Skeletal muscle satellite cell (primary cell): ENCODE measurements at regions not wholly inside any gene's neighbourhood (a gene's known extent, or its start where the extent isn't known, plus 50 kb on each side); places are given as distances from the start of the nearest gene placed in this dataset.

Experiments
- H3K27me3 ChIP-seq: 2 replicates; pipeline ENCODE4 v1.7.0; 2013; ENCODE audit warnings: low read length; ENCODE audit not compliant: control insufficient read depth, insufficient read depth
- H3K36me3 ChIP-seq: 2 replicates; pipeline ENCODE4 v1.7.0; 2013; ENCODE audit warnings: mild to moderate bottlenecking, control low read depth, low read length; ENCODE audit not compliant: insufficient read depth
- H3K4me1 ChIP-seq: 2 replicates; pipeline ENCODE4 v1.7.0; 2013; ENCODE audit warnings: low read length; ENCODE audit not compliant: control insufficient read depth, insufficient read depth
- H3K4me2 ChIP-seq: 2 replicates; pipeline ENCODE4 v1.7.0; 2013; ENCODE audit warnings: mild to moderate bottlenecking, low read length
- H3K4me3 ChIP-seq: 2 replicates; pipeline ENCODE4 v1.7.0; 2013; ENCODE audit warnings: low read length
- H3K9ac ChIP-seq: 2 replicates; pipeline ENCODE4 v1.7.0; 2013; ENCODE audit warnings: mild to moderate bottlenecking, low read depth, low read length, moderate library complexity
- H3K9me3 ChIP-seq: replicated peaks from 2 replicates; pipeline ENCODE4 v1.7.0; 2013; ENCODE audit warnings: mild to moderate bottlenecking, control low read depth, low read length

DNA sequence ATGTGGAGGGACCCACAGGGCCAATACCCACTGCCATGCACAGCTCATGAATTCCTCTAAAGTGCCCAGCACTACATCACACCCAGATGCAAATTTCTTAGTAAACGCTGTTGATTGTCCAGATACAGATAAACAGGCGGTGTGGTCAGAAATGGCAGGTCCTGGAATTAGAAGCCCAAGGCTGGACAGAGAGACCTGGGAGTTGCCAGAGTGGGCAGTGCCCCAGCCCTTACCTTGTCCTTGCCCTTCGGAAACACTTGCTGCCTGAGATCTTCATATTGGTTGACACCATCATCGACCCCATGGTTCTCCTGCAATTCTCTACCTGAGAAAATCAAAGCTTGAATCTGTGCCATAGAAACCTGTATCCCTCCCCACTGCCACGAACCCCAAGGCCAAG is 149.3 kb upstream of the ETV3 start:
- H3K36me3 ChIP-seq = no peaks in the 10 kb centered on the region
- H3K27me3 ChIP-seq = peaks cover 3% of the 10 kb centered on the region

DNA sequence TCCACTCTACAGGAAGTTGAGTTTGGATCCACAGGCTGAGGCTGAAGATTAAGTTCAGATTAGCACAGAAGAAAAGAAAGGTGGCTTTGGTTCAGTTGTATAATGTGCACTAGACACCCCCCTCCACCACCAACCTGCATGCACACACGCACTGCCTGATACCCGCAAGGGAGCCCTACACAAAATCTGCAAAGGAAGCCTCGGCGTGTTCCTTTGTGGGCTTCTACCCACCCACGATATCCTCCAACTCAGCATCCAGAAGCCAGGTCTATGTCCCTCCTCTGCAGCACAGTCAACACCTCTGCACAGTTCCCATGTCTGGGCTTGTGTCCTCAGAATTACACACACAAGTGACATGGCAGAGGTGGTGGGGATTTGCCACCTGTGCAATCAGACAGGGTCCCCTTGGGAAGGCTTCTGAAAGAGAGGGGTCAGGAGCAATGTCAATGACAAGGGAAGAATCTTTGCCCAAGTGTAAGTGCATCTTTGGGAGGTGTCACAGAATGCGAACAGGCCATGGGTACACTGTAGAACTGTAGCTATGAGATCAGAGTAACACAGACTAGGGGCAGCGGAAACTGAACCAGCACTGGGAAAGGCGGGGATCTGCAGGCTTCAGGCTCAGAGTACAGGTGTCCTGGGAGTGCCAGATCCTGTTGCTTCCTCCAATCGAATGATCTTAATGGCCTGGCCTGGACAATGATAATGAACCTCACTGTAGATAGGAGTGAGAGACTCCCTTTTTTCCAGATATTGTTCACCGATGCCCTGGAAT is 148.6 kb upstream of the ETV3 start:
- Histone ChIP-seq H3K9me3 (no peaks in the 10 kb centered on the region), H3K9ac (no peak overlapping the region), H3K36me3 (no peaks in the 10 kb centered on the region), H3K4me3 (no peak overlapping the region), H3K4me2 (no peak overlapping the region), H3K4me1 (no peaks in the 10 kb centered on the region), H3K27me3 (peaks cover 3% of the 10 kb centered on the region)

More for the DNA sequence above, 149.3 kb upstream of the ETV3 start:
- H3K9me3 ChIP-seq = no peaks in the 10 kb centered on the region
- H3K9ac ChIP-seq = no peak overlapping the region
- H3K4me3 ChIP-seq = no peak overlapping the region
- no peak overlapping the region for H3K4me2 ChIP-seq
- H3K4me1 ChIP-seq = no peaks in the 10 kb centered on the region

DNA sequence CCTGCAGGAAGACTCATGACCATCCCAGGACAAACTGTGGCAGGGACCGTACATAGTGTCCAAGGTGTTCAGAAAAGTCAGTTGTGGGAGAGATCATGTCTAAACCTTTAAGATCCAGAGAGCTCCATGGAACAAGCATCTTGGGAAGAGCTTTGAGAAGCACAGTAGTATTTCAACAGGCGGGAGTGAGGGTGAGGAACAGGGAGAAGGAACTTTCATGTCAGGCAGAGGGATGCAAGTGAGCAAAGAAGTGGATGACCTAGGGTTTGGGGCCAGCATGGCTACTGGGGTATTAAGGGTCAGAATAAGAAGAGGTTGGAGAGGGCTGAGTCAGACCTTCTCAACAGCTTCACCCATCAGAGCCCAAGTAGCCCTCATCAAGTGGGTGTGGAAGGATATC is 147.9 kb upstream of the ETV3 start:
- Histone ChIP-seq H3K4me2 (no peak overlapping the region), H3K9ac (no peak overlapping the region), H3K4me1 (no peaks in the 10 kb centered on the region), H3K9me3 (no peaks in the 10 kb centered on the region), H3K4me3 (no peak overlapping the region), H3K27me3 (peaks cover 3% of the 10 kb centered on the region), H3K36me3 (no peaks in the 10 kb centered on the region)

DNA sequence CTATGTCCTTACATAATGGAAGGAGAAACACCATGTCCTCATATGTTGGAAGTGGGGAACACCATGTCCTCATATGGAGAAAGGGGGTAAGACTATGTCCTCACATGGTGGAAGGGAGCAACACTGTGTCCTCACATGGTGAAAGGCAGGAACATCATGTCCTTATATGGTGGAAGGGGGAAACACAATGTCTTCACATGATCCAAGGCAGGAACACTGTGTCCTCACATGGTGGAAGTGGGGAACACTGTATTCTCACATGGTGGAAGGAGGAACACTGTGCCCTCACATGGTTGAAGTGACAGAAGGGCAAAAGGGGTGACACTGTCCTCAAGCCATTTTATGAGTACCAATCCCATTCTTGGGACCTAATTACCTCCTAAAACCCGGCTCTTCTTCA is 146.3 kb upstream of the ETV3 start:
- Histone ChIP-seq H3K4me3 (no peak overlapping the region), H3K9me3 (no peaks in the 10 kb centered on the region), H3K27me3 (peaks cover 6% of the 10 kb centered on the region), H3K36me3 (no peaks in the 10 kb centered on the region), H3K4me1 (no peaks in the 10 kb centered on the region), H3K9ac (no peak overlapping the region), H3K4me2 (no peak overlapping the region)

DNA sequence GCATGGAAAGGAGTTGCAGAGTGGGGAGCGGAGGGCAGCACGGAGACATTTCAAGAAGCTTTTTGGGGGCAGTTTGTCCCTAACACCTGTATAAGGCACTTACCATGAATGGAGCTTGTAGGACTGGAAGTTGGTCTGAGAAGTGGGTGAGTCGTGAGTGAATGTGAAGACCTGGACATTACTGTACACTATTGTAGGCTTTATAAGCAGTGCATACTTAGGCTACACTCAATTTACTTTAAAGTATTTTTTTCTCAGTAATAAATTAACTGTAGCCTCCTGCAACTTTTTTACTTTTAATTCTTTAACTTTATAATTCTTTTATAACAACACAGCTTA is 141.6 kb upstream of the ETV3 start:
- Histone ChIP-seq H3K9ac (no peak overlapping the region), H3K4me3 (no peak overlapping the region), H3K9me3 (no peaks in the 10 kb centered on the region), H3K4me2 (no peak overlapping the region), H3K36me3 (no peaks in the 10 kb centered on the region), H3K4me1 (no peaks in the 10 kb centered on the region), H3K27me3 (peaks cover 12% of the 10 kb centered on the region)

DNA sequence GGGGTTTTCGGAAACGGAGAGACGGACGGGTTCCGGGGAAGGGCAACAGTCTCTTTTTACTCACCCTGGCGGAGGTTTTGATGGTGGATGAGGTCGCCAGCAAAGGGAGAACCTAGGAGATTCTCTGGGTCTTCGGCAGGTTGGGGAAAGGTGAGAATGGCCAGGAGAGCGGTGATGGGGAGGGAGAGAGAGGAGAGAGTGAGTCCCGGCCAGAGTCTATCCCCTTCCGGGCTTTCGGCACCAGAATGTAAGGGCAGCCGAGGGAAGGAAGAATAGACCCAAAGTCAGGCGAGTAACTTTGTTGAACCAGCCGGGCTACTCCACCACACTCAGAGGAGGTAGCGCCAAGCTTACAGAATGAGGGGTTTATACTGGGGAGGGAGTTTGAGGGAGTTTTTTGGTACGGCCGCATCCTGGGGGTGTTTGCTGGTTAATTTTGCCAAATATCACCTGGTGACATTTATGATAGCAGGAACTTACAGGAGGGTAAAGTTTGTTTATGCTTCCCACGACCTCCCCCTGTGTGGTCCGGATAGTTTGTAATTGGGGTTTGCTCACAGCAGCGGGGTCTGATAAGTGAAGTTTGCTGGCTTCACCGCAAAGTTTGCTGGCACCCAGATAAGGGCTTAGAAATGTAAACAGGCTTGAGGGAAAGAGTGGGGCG is 141.1 kb upstream of the ETV3 start:
- no peak overlapping the region for H3K9ac ChIP-seq
- H3K4me1 ChIP-seq = no peaks in the 10 kb centered on the region
- H3K27me3 ChIP-seq = peaks cover 12% of the 10 kb centered on the region
- no peaks in the 10 kb centered on the region for H3K9me3 ChIP-seq
- H3K4me3 ChIP-seq = no peak overlapping the region
- H3K36me3 ChIP-seq = no peaks in the 10 kb centered on the region
- no peak overlapping the region for H3K4me2 ChIP-seq

DNA sequence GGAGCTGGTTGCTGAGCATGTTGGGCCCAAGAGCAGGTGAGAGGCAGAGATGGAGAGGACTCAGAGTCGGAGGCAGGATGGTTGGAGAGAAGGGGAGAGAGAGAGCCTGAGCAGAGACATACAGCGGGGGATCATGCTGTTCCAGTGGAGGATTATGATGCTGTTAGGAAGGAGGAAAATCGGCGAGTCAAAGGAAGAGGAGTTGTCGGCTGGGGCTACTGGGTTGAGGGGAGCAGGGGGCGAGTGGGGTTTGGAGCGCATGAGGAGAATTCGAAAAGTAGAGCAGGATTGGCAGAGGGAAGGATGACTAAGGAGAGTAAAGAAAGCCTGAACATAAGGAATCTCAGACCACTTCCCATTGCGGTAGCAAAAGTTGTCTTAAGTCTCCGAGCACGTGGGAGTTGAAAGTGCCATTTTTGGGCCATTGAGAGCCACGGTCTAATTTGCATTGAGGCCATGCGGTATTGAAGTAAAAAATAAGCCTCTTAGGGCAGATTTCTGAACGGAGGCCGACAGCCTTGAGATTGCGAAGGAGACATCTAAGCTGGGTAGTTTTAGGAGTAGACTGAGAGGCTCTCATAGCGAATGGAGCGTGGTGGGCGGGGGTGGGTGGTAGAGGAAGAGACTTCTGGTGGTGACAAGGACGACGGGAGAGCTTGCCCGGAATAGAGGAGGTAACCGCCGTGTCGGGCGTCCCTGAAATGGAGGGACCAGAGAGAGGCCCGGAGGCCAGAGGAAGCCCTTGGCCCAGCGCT is 140.4 kb upstream of the ETV3 start:
- Histone ChIP-seq H3K9me3 (no peaks in the 10 kb centered on the region), H3K4me3 (no peak overlapping the region), H3K36me3 (no peaks in the 10 kb centered on the region), H3K9ac (no peak overlapping the region), H3K4me2 (no peak overlapping the region), H3K27me3 (peaks cover 12% of the 10 kb centered on the region), H3K4me1 (no peaks in the 10 kb centered on the region)

DNA sequence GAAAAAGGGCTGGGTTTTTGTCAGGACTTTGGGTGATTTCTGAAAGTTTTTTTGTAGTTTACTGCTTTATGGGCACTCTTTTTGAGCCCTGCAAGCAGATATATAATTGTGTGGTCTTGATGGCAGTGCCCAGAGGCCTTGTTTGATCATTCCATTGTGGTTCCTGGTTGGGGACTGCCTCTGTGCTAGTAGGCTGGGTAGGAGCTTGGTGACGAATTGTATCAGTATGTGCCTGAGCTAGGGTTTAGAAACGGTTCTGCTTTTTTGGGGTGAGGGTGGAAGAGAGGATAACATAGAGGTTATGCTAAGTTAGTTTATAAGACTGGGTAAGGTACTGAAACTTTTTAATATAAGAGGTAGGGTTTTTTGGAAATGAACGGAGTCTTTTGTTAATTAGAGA is 139.7 kb upstream of the ETV3 start:
- peaks cover 12% of the 10 kb centered on the region for H3K27me3 ChIP-seq
- H3K4me1 ChIP-seq = no peaks in the 10 kb centered on the region
- no peak overlapping the region for H3K9ac ChIP-seq
- H3K4me3 ChIP-seq = no peak overlapping the region
- H3K36me3 ChIP-seq = no peaks in the 10 kb centered on the region
- H3K9me3 ChIP-seq = no peaks in the 10 kb centered on the region
- no peak overlapping the region for H3K4me2 ChIP-seq

DNA sequence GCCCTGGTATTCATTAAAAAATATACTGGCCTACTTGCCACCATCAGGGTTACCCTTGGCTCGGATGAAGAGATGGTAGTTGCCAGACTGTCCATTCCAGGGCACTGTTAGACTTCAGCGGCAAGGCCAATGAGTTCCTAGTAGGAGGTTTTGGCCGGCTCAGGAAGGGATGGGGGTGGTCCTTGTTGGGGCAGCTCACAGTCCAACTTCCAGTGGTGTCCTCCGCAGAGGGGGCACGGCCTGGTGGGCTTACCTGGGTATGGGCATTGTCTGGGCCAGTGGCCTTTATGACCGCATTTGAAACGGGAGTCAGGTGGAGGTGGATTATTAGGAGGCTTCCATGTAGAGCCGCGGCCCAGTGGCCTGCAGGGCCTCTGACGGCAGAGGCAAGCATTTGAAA is 139.1 kb upstream of the ETV3 start:
- Histone ChIP-seq H3K4me2 (no peak overlapping the region), H3K9ac (no peak overlapping the region), H3K36me3 (no peaks in the 10 kb centered on the region), H3K9me3 (no peaks in the 10 kb centered on the region), H3K4me1 (no peaks in the 10 kb centered on the region), H3K27me3 (peaks cover 12% of the 10 kb centered on the region), H3K4me3 (no peak overlapping the region)

DNA sequence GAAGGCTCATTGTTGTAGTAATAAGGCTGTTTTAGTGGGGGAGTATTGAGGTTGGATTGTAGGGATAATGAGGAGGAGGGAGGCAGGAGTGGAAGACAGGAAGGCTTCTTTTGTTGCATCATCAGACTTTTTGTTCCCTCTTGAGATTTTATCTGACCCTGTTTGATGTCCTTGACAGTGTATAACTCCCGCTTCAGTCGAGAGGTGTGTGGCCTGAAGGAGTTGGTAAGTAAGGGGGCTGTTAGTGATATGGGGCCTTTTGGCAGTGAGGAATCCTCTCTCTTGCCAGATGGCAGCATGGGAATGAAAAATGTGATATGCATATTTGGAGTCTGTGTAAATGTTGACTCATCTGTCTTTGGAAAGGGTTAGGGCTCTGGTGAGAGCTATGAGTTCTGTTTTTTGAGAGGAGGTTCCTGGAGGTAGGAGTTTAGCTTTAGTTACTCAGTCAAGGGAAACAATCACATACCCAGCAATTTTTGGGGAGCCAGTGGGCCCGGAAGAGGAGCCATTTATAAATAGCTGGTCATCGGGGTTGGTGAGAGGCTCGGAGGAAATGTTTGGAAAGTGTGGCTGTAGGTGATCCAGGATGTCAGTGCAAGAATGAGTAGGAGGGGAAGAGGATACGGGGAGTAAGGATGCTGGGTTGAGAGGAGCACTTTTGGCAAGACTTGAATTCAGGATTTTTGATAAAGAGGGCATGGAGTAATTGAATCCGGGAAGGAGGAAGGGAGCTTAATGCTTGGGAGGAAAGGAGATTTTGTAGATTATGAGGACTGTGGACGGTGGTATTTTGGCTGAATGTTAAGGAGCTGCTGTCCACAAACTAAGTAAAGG is 136.7 kb upstream of the ETV3 start:
- Histone ChIP-seq H3K9ac (no peak overlapping the region), H3K4me1 (no peaks in the 10 kb centered on the region), H3K36me3 (no peaks in the 10 kb centered on the region), H3K4me2 (no peak overlapping the region), H3K27me3 (peaks cover 13% of the 10 kb centered on the region), H3K4me3 (no peak overlapping the region), H3K9me3 (no peaks in the 10 kb centered on the region)
